Hippocampal formation (tissue), 2 donors: ENCODE measurements at regions not wholly inside any gene's neighbourhood (a gene's known extent, or its start where the extent isn't known, plus 50 kb on each side); places are given as distances from the start of the nearest gene placed in this dataset.
A peak's percentile ranks its signal among the peaks of the same experiment; 100 is the strongest.

Source experiments
- DNase-seq, 2 donors: peaks; one replicate each; lab custom pipeline; 2025; lab: John Stamatoyannopoulos, UW

DNA sequence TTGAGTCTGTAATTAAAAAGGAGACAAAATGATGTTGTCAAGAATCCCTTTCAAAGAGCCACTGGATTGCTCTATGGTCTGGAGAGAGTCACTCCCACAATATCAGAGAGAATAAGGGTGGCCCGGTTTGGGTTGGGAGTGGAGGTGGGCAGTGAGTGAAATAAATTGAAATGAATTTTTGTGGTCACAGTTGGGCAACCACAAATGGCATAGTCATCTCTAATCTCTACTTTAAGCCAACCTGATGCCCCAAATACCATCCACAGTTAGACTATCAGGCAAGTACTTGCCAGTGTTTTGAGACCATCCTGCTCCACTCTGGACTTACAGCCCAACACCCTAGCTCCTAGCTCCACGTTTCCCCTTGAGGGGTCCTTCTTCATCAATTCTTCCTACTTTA lies 559.7 kb downstream of the BCL11A start:
- DNase-seq = no peak

DNA sequence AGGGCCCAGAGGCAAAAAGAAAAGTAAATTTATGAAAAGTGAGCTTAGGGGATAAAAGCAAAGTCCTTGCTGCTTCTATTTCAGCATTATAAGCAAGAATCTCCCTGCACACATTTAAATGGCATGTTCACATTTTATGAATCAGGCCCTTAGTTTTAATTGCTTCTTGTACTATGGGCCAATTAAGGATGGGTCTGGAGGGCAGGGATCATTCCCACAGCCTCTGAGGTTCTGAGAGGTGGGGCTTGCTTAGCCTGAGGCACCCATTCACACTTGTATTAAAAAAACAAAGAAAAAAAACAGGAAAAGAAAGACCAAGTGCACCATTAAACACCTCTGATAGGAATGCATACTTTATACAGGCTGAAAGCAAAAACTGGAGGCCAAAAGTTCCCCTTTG lies 565.1 kb downstream of the BCL11A start:
- no peak for DNase-seq

DNA sequence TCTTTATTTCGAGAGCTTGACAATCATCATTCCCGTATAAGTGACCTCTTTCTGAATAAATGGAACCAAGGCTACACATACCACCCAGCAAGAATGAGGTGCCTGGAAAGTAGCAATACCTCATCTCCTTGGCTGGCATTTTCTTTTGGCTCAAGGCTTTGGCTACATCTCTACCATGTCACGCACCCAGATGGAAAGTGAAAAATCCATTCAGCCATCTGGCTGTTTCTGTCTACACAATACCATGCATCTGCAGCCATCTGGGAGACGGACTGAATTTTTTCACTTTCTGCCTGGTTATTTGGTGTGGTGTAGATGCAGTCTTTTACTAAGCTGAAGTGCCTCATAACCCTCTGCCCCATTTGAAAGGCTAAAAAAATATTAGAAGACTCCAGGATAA lies 566.9 kb downstream of the BCL11A start:
- DNase-seq = no peak

DNA sequence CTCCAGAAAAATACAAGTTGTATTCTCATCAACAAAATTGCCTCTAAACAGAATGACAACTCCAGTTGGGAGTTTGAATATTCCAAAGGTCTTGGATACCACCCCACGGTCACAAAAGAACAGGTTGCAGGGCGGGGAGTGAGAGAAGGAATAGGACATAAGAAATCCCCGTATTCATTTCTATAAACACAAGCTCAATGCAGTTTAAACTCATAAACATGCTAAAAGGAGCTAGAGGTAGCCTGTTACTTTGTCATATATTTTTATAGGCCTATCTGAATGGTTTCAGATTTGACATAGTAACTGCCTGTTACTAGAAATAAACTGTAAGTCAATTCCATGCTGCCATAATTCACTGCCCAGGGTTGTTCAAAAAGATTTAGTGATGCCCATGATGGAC lies 567.5 kb downstream of the BCL11A start:
- DNase-seq = no peak

DNA sequence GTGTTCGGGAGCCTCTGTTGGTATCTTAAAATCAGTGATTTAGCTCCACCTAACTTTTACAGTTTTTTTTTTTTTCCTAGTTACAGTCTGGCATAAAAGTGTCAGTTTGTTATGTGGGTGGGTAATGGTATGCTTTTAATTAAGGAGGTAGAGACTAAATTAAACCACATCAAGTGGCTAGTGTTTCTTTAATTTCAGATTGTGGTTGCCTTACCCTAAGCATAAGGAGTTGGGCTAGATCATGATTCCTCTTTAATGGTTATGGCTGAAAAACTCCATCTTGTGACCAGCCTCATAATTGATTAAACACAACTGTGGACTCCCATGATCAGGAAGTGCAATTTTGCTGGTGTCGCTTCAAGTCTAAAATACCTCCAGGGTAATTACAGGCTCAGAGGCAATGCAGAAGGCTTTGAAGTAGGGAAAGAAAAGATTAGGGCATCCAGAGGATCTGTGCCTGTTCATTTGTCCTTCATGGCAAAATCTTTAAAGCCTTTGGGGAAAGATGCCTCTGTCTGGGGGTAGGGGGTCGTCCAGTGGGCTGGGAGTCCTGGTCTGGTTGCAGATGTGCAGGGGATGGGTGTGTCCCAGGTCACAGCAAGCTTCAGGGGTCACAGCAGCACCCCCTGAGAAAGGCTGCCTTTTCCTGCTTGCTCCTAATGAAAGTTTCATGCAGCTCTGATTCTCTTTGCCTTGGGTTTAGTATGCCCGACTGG lies 579.2 kb downstream of the BCL11A start:
- DNase-seq = no peak

DNA sequence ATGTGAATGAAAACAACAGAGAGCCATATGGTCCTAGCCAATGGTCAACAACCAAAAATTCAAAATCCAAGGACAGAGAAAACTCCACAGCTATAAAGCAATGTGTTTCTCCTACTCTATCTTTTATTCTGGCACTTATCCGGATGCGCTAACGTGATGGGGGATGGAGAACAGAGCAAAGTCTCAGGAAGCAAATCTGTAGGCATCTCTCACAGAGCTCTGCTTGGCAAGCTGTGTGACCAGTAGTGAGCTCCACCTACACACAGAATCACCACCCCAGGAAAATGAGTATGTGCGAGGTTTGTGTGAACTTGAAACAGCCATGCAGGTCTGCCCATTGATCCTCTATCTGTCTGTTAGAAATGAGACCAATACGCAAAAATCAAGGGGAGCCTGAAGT lies 584.3 kb downstream of the BCL11A start:
- DNase-seq = no peak

DNA sequence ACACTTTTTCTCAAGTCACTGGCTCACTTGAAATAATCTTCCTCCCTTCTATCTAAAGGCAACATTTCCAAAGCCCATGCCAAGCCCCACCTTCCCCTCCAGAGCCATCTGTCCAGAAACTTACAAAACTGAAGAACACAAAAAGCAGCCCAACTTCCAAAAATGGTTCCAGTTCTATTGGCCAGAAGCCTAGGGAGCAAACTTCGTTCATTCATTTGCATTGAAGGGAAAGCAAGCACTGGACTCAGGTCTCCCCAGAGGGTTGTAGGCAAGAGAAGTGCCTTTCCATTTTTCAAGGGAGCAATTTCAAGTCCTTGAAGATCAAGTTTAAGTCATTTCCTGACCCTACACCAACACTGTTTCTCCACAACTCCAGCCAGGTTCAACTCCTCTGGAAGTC lies 585.0 kb downstream of the BCL11A start:
- no peak for DNase-seq

DNA sequence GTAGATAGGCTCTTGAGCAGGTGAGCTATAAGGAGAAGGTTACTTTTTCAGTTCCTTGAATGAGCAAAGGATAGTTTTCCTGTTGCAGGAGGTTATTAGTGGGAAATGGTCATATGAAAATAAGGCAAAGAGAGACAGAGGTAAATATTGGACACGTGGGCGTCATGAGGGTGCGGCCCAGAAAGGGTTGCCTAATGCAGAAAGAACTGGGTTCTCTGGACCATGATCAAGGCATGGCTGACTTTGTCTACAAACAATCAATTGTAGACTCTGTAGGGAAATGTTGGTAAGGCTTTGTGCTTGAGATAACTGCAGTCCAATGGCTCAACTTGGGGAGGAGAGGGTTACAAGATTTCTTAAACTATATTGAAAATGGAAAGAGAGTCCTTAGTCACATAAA lies 585.8 kb downstream of the BCL11A start:
- DNase-seq = no peak

DNA sequence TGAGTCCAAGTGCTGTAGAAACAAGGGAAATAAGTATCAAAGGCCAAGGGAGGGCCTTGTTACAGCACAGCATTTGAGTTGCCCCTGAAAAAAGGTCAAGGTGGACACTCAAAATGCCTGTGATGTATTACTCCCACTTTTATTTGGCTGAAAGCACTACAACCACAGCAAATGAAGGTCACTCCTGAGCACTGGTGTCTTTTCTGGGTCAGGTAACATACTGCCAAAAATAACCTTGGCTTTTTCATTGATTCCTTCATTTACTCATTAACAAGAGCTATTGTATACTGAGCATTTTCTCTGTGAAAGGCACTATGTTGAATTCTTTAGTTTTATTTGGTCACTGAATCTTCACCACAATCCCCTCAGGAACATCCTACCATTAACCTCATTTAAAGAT lies 590.3 kb downstream of the BCL11A start:
- no peak for DNase-seq

DNA sequence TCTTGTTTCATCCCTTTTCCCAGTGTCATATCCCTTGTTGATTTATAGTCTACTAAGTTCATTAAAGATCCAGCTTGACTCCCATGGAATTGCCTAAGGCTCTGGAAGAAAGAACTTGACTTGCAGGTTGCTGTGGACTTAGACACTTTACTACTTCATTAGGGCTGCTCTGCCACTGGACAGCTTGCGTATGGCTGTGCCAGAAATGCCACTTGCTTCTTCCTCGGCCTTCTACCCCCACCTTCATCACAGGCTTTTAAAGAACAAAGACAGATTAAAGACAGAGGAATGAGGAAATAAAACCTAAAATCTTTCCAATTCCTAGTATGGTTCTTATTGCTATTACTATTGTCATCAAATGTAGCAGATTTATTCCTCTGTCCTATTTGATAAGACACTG lies 591.7 kb downstream of the BCL11A start:
- DNase-seq = no peak

DNA sequence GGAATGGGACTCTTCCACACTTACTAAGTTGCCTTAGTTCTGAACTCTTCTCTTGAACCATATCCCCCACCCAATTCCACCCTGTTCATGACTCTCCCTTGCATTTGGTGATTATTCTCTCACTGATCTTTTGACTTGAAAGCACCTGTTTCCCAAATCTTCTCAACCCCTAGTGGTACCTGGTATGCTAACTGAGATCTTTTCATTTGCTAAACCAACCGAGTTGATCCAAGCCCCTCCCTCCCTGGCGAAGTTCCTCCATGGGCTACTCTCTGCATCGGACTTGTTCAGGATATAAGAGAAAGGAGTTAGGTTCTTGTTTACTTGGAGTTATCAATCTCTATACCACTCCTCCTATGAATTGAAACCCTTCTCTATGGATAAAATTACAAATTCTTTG lies 593.5 kb downstream of the BCL11A start:
- no peak for DNase-seq

DNA sequence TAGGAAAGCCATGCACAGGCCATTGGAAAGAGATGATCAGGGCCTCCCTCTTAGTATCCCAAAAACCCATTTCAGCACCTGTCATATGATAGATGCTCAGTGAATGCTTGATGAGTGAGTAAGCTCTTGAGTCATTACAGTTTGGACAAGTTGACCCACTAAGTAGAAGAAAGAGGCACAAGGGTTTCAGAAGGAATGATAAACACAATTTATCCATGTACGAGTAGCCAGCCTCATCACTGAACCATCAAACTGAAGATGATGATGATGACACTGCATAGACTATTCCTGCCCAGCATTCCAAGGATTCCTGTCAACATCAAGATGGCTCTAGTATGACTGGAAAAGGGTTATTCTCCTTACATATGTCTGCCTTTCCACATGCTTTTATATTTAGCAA lies 596.0 kb downstream of the BCL11A start:
- DNase-seq = no peak

DNA sequence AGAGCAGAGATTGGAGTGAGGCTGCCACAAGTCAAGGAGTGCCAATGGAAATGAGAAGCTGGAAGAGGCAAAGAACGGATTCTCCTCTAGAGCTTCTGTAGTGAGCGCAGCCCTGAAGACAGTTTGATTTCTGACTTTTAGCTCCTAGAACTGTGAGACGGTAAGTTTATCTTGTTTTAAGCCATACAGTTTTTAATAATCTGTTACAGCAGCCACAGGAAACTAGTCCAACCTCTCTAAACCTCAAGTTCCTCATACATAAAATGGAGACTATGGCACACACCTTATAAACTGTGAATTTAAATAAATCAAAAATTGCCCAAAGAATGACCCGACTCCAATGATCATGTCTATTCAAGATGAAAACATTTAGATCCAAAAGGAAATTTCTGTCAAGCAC lies 596.5 kb downstream of the BCL11A start:
- no peak for DNase-seq

DNA sequence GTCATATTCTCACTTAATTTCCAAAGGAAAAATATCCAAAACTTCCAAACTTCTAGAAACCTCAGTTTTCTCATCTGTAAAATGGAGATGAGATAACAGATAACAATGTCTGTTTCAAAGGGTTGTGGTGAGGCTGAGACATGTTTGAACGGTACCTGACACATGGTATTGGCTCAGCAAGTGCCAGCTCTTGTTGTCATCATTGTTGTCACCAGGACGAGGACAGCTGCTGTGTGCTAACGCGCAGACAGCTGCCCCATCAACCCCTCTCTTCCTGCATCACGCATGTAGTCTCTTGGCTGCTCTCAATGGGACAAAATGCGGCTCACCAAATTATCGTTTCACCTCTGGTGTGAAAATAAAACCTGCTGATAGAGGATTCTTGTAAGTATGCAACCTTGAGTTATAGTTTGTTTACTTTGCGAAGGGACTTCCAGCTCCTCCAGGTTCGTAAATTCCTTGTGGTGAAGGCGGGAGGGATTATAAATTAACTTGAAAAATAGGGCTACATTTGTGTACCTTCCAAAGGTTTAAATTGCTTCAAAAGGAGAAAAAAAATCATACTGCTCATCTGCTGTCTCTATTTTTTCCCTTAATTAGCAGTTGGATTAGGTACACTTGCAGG lies 605.4 kb downstream of the BCL11A start:
- DNase-seq = no peak

DNA sequence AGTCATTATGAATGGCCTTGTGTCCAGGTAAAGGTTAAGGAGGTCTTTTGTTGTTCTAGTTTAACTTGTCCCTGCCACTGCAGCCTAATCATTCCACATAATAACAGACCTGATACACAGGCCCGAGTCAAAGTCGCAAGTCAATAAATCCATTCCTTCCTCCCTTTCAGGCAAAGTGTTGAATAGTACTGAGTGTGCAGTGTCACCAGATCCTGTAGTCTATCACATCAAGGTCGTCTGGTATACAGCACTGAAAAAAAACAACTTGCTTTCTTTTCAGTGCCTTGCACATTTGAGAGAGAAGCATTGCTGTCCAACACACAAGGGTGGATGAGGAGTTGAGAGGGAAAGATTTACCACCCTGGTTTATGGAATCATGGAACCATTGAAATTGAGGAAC lies 606.2 kb downstream of the BCL11A start:
- no peak for DNase-seq

DNA sequence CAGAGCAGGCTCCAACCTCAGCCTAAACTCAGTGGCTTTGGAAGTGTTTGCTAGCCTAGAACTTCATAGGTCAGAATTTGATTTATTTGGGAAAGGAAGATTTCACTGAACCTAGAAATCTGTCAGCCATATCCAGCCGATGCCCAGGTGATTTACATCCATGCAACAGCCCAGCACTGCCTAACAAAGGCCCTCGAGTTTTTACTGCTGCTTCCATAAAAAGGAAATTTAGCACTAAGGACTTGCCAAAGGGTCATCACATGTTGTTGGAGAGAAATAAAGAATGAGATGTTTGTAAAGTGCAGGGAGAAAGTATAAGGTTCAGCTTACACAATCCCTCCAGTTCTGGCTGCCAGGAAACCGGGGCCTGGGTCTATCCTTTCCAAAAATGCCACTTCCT lies 614.2 kb downstream of the BCL11A start:
- DNase-seq = no peak

DNA sequence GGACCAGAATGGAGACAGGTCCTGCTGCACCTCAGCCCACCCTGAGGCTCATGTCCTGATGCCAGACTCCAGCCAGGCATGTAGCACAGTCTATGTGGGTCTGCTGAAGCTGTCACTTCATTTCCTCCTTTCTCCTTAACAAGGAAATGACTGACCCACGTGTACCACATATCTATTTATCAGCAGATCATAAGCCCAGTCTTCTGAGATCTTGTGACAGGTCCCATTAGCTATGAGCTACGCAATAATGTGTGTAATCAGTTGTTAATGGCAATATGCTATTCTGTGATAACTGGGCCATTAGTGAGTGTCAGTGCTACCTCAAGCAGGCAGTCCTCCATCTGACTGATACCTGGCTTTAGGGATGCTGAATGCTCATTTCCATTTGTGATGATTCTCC lies 615.3 kb downstream of the BCL11A start:
- DNase-seq = no peak

DNA sequence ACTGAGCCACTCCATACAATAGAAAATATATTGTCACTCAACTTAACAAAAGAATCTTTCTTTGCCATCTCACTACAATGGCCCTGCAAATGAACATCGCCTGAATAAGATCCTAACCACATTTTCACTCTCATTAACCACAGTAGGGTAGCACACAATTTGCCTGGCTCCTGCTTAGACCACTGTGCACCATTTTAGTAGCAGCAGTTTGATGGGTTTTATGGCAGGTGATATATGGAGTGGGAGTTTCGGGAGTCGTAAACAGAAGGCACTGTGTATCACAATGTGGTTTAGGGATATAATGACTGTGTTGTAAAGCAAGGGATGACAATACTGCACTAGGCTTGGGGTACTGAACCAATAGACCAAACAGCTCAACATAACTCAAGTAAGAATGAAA lies 617.4 kb downstream of the BCL11A start:
- DNase-seq = peak in 1 of 2 donors; percentile 6

DNA sequence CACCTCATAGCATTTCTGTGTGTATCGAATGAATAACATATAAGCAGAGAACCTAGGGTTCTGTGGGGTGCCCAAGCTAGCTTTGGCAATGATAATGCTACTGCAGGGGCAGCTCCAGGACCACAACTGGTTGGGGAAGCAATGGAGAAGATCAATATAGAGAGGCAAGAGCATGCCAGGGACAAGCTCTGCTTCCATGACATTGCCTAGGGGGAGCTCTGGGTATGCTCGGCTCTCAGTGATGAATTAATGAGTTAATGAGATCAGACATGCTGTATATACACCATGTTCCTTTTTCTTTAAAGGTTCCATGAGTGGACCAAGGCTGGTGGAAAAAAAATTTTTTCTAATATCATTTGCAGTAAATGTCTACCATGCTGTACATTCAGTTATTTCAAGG lies 618.4 kb downstream of the BCL11A start:
- no peak for DNase-seq

DNA sequence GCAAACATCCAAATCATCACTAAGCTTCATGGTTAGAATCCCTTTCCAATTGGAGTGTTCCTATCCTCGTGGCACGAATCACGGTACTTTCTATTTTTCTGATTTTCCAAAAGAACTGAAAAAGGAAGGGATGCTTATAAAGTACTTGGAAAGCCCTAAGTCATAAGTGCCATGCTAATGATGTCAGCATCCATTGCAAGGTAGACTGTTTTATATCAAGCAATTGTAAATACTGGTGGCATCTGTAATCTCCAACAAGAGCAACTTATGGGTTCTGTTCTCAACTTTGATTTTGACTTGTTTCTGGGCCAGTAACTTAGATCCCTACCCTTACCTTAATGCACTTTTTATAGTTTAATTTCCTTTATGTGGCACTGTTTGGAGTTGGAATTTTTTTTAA lies 619.5 kb downstream of the BCL11A start:
- no peak for DNase-seq

DNA sequence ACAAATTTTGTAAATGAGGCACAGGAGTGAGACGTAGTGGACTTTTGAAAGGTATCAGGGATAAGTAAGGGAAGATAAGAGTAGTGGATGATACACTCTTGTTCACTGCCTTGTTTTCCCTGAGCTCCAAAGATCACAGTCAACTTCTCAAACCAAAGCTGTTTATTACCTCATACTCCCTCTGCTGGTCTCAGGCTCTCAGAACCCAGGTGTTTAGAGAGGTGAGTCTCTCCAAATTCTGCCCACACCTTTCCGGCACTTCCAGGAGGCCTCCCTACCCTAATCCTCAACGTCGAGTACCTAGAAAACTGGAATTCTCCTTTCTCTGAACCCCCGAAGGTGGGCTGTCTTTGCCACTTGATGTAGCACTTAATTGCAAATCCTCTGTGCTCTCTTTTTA lies 621.1 kb downstream of the BCL11A start:
- no peak for DNase-seq

DNA sequence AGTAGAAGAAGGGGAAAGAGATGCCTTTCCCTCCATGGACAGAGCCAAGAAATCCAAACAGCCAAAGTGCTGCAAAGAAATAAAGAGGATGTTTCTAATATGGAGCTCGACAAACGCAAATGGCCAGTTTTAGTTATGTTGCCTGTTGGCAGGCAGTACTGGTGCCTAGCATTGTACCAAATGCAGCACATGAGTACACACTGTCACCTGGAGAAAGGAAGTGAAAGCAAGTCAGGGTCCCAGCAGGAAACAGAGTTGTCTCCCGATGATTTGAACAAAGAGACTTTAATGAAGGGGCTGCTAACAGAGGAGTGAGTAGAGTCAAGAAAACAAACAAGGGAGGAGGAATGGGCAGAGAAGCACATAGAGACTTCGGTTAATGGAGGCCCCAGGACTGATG lies 623.0 kb downstream of the BCL11A start:
- DNase-seq = no peak

DNA sequence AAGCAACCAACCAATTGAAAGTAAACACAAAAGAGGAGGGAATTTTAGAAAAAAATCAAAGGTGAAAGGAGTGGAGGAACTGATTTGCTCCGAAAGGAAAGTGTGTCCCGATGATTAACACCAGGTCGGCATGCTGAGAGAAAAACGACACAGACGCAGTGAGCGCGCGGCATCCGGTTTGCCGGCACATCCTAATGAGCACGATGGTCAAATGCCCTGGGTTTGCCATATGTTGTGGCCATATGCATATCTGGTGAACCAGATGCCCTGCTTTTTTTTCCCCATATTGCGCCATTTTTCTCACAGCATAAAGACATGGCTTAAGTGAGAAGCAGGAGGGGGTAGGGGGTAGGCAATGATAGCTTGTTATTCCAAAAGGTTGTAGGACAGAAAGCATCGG lies 626.7 kb downstream of the BCL11A start:
- no peak for DNase-seq

DNA sequence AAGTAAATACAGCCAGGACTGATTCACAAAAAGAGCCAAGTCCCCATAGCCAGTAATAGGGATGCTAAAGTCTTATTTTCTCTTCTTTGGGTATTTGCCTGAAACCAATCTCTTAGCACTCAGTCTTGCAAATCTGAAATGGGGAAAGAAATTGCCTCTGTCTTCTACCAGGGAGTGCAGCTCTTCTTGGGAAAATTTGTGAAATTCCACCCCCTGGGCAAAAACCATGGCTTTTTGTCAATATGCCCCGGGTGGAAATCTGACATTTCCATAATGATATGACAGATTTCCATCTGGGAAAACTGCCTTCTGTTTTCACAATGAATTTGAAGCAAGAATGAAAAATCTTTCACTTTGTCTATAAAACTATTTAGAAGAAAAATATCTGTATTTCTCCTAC lies 628.1 kb downstream of the BCL11A start:
- no peak for DNase-seq
